GM06990 (cell line): ENCODE measurements at regions not wholly inside any gene's neighbourhood (a gene's known extent, or its start where the extent isn't known, plus 50 kb on each side); places are given as distances from the start of the nearest gene placed in this dataset.

Experiments
- DNase-seq: peaks from one replicate; pipeline ENCODE4 v3.0.0-alpha.2; 2011; ENCODE audit not compliant: insufficient read length; ENCODE audit errors: extremely low read depth
- H3K27me3 ChIP-seq: replicated peaks from 2 replicates; pipeline ENCODE4 v1.6.0; 2011; ENCODE audit warnings: low read length; ENCODE audit not compliant: control insufficient read depth, insufficient read depth
- H3K36me3 ChIP-seq: 2 replicates; pipeline ENCODE4 v1.5.1; 2011; ENCODE audit warnings: low read length; ENCODE audit not compliant: control insufficient read depth, insufficient read depth
- H3K4me3 ChIP-seq: replicated peaks from 2 replicates; pipeline ENCODE4 v1.5.1; 2011; ENCODE audit warnings: low read depth, mild to moderate bottlenecking, control low read depth, low read length
- CTCF ChIP-seq: IDR thresholded peaks from 2 replicates; pipeline ENCODE4 v1.5.1; 2011; ENCODE audit warnings: low read length, control low read depth, mild to moderate bottlenecking, inconsistent platforms; ENCODE audit not compliant: insufficient read depth, poor library complexity, severe bottlenecking

GRCh38 chr10:8975535-8975934 is 921.0 kb downstream of the GATA3 start:
- H3K27me3 ChIP-seq, result no peaks in the 10 kb centered on the region
- no peak for TF ChIP-seq CTCF
- no peak overlapping the region for H3K4me3 ChIP-seq
- H3K36me3 ChIP-seq, result no peaks in the 10 kb centered on the region
- no peak for DNase-seq

- Histone ChIP-seq H3K27me3 (no peaks in the 10 kb centered on the region), H3K36me3 (no peaks in the 10 kb centered on the region), H3K4me3 (no peak overlapping the region)
- DNase-seq, result no peak
- no peak for TF ChIP-seq CTCF
Measured at GRCh38 chr10:8978100-8978499, 923.6 kb downstream of the GATA3 start.

- Histone ChIP-seq H3K36me3 (no peaks in the 10 kb centered on the region), H3K4me3 (no peak overlapping the region), H3K27me3 (no peaks in the 10 kb centered on the region)
- TF ChIP-seq CTCF, result no peak
- DNase-seq, result no peak
Measured at GRCh38 chr10:8979976-8980375, 925.5 kb downstream of the GATA3 start.

- no peak for TF ChIP-seq CTCF
- Histone ChIP-seq H3K4me3 (no peak overlapping the region), H3K36me3 (no peaks in the 10 kb centered on the region), H3K27me3 (no peaks in the 10 kb centered on the region)
- no peak for DNase-seq
Measured at GRCh38 chr10:8981277-8981676, 926.8 kb downstream of the GATA3 start.

- no peaks in the 10 kb centered on the region for H3K36me3 ChIP-seq
- no peak for TF ChIP-seq CTCF
- no peak overlapping the region for H3K4me3 ChIP-seq
- H3K27me3 ChIP-seq, result no peaks in the 10 kb centered on the region
- DNase-seq, result no peak
Measured at GRCh38 chr10:8985651-8986050, 931.2 kb downstream of the GATA3 start.

- Histone ChIP-seq H3K4me3 (no peak overlapping the region), H3K36me3 (no peaks in the 10 kb centered on the region), H3K27me3 (no peaks in the 10 kb centered on the region)
- TF ChIP-seq CTCF, result no peak
- no peak for DNase-seq
Measured at GRCh38 chr10:8986975-8987374, 932.5 kb downstream of the GATA3 start.
